GM12865 (cell line): ENCODE measurements at regions not wholly inside any gene's neighbourhood (a gene's known extent, or its start where the extent isn't known, plus 50 kb on each side); places are given as distances from the start of the nearest gene placed in this dataset.

Experiments
- DNase-seq: peaks from one replicate; pipeline ENCODE4 v3.0.0; 2010; ENCODE audit warnings: low read depth
- H3K4me3 ChIP-seq: 2 replicates; pipeline ENCODE4 v1.5.1; 2011; ENCODE audit warnings: mild to moderate bottlenecking, low read depth, low read length, control low read depth
- TF ChIP-seq, protein P1 (sequence below): IDR thresholded peaks from 2 replicates; pipeline ENCODE4 v1.5.1; 2011; ENCODE audit warnings: low read length, control low read depth, low read depth, inconsistent platforms; ENCODE audit not compliant: insufficient read depth; ENCODE audit errors: missing control alignments

DNA sequence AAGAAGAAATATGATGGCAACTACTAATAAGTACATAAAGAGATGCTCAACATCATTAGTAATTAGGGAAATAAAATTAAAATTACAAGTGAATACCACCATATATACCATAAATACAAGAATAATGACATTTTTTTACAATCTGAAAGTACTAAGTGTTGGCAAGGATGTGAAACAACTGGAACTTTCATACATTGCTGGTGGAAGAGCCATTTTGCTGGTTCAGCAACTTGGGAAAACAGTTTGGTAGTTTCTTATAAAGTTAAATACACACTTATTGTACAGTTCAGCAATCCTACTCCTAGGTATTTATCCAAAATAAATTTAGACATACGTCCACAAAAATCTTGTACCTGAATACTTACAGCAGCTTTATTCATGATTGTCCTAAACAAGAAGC, 192.9 kb downstream of the CARTPT start:
- no peak overlapping the region for H3K4me3 ChIP-seq
- TF ChIP-seq, protein P1, sequence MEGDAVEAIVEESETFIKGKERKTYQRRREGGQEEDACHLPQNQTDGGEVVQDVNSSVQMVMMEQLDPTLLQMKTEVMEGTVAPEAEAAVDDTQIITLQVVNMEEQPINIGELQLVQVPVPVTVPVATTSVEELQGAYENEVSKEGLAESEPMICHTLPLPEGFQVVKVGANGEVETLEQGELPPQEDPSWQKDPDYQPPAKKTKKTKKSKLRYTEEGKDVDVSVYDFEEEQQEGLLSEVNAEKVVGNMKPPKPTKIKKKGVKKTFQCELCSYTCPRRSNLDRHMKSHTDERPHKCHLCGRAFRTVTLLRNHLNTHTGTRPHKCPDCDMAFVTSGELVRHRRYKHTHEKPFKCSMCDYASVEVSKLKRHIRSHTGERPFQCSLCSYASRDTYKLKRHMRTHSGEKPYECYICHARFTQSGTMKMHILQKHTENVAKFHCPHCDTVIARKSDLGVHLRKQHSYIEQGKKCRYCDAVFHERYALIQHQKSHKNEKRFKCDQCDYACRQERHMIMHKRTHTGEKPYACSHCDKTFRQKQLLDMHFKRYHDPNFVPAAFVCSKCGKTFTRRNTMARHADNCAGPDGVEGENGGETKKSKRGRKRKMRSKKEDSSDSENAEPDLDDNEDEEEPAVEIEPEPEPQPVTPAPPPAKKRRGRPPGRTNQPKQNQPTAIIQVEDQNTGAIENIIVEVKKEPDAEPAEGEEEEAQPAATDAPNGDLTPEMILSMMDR, result no peak
- no peak for DNase-seq

DNA sequence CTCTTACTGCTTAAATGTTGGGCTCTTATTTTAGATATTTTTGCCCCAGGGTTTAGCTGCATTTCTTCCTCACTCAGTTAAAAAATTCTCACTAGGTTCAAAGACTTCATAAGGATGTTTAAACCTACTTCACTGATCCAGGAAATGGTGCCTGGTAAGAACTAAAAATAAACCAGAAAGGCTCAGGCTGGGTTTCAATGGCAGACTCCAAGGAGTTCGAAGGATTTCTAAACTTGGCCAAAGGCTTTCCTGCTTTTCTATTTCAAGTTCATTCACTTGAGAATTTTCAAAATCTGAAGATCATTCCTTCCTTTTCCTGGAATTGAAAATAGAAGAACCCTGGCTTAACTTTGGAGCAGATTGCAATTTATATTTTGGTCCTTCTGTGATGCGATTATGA, 193.0 kb upstream of the MAP1B start:
- H3K4me3 ChIP-seq, result no peak overlapping the region
- TF ChIP-seq, protein P1, result no peak
- DNase-seq, result no peak

DNA sequence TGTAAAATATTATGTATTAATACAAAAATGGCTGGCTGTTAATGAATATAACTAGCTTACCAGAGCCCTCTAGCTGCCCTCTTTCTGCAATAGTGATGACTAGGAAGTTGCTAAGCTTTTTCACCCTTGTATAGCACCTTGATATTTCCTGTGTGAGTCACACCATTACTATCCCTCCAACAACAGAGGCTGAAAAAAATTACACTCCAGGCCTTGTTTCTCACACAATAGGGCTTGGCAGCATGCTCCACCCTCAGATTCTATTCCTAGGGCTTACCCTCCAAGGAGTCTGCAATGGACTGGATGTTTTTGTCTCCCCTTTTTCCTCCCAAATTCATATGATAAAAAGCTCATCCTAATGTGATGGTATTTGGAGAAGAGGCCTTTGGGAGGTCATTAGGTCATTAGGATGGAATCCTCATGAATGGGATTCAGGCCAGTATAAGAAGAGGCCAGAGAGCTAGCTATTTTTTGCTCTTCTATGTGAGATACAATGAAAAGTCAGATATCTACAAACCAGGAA, 184.6 kb upstream of the MAP1B start:
- no peak overlapping the region for H3K4me3 ChIP-seq
- peak; percentile 7 for DNase-seq
- TF ChIP-seq, protein P1, result no peak

DNA sequence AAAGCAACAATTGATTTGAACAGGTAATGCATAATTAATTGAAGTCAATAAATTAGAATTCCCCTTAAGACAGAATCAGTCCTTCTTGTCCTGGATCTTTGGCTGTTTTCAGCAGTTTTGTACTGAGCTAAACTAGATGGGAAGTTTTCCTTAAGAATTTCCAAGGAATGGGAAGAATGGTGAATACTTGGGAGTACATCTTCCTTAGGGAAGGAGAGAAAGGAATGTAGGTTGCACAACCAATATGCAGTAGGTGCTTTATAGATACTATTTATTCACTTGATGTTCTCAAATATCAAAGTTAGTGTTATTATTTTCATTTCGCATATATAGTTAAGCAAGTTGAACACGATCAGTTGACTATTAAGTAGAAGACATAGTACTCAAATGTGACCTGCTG, 183.5 kb upstream of the MAP1B start:
- TF ChIP-seq, protein P1, result no peak
- no peak overlapping the region for H3K4me3 ChIP-seq
- no peak for DNase-seq

DNA sequence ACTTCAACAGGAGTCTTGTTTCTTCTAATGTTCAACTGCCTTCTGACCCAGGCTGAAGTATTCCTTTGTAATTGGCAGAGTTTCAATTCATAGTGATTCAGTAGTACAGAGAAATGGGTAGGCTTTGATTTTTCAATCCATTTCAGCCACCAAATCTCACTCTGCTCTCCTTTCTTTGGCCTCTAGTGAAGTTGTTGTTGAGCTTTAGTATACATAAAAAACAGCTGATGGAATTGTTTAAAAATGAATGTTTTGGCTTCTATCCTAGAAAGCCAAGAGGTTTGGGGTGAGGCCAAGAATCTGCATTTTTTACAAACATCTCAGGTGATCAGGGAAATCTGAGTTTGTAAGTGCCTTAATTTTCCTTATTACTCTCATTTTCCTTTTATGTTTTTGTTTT, 182.9 kb upstream of the MAP1B start:
- DNase-seq, result no peak
- TF ChIP-seq, protein P1, result no peak
- no peak overlapping the region for H3K4me3 ChIP-seq

DNA sequence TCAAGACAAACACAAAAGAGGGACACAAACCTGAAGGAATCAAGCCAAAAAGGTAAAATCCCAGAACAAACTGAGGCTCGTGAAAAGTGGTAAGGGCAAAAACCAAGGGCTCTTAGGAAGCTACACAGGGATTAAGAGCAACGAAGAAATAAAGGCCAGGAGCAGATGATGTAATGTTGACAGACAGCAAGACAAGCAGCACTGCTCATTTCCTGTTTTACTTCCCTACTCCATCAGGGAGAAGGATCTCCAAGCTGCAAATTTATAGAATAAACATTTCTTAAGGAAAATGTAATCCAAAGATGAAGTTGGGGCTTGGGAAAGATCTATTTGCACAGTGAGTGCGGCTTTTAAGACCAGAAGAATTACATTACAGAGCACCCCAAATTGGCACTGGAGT, 182.3 kb upstream of the MAP1B start:
- no peak overlapping the region for H3K4me3 ChIP-seq
- DNase-seq, result no peak
- TF ChIP-seq, protein P1, result no peak

DNA sequence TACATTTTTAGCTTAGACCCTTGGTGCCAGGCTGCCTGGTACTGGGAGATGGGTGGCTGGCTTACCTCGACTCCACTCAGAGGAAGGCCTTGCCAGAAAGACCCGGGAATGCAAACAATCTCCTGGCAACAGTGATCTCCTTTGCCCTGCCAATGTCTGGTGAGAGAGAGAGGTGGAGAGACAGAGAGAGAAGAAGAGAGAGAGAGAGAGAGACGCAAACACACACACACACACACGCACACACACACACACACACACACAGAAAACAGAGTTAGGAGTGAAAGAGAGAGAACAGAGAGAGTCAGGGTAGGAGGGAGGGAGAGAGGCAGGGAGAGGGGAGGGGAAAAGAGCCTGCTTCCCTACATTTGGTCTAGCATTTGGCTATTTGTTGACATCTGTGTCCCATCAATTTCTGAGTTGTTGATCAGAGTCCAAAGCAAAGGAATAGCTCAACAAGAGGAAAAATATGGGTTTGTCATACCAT, 181.6 kb upstream of the MAP1B start:
- TF ChIP-seq, protein P1, result no peak
- no peak overlapping the region for H3K4me3 ChIP-seq
- no peak for DNase-seq
